HG03342 (cell line): ENCODE measurements at regions not wholly inside any gene's neighbourhood (a gene's known extent, or its start where the extent isn't known, plus 50 kb on each side); places are given as distances from the start of the nearest gene placed in this dataset.

ENCODE experiments used
- ATAC-seq: cut with Tn5 transposase; IDR thresholded peaks from one replicate; pipeline ENCODE4 v1.9.1; 2021; ENCODE audit warnings: mild to moderate bottlenecking, moderate library complexity; ENCODE audit not compliant: unreplicated experiment

DNA sequence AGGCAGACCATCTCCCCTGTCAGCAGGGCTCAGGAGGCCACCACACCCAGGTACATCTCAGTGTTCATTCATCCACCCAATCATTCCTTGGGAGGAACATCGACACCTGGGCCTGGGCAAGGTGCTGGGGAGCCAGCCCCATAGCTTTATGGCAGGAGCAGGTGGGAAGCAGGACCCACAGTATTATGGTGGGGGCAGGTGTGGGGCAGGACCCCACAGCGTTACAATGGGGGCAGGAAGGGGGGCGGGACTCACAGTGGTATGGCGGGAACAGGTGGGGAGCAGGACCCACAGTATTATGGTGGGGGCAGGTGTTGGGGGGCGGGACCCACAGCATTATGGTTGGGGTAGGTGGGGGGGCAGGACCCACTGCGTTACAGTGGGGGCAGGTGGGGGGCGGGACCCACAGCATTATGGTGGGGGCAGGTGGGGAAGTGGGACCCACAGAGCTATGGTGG is 128.9 kb upstream of the HS6ST1 start:
- no peak for ATAC-seq

DNA sequence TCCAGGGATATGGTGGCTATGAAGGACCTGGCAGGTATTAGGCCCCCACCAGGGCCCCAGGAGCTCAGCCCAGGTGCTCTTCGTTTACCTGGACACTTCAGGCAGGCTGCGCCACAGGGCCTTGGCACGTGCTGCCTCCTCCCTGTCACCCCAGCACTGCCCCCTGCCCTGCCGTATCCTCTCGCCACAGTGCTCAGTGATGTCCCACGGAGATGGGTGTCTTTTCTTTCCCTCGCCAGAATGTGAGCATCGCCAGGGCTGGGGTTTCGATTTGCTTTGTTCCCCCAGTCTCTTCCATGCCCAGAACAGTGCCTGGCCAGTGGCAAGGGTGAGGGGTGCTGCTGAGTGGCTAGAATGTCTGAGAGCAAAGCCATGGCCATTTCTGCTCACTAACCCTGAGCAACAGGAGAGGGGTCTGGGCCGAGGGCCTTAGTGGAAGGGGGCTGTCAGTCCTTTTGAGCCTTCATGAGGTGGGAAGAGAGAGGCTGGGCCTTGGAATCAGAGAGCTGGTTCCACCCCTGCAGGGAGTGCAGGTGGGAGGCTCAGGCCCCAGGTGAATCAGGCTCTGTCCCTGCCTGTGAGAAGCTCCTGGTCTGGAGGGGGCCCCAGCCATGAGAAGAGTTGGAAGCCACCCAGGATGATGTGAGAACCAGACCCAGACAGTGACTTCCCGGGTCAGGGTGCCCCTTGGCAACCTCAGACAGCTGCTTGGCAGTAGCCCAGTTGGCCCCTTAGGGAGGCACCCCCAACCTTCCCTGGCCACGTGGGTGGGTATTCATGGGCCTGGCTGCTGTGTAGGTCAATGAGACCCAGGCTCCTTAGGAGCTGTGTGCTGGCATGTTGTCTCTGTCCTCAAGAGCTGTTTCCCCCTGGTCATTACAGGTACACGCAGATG is 129.9 kb upstream of the HS6ST1 start:
- no peak for ATAC-seq

DNA sequence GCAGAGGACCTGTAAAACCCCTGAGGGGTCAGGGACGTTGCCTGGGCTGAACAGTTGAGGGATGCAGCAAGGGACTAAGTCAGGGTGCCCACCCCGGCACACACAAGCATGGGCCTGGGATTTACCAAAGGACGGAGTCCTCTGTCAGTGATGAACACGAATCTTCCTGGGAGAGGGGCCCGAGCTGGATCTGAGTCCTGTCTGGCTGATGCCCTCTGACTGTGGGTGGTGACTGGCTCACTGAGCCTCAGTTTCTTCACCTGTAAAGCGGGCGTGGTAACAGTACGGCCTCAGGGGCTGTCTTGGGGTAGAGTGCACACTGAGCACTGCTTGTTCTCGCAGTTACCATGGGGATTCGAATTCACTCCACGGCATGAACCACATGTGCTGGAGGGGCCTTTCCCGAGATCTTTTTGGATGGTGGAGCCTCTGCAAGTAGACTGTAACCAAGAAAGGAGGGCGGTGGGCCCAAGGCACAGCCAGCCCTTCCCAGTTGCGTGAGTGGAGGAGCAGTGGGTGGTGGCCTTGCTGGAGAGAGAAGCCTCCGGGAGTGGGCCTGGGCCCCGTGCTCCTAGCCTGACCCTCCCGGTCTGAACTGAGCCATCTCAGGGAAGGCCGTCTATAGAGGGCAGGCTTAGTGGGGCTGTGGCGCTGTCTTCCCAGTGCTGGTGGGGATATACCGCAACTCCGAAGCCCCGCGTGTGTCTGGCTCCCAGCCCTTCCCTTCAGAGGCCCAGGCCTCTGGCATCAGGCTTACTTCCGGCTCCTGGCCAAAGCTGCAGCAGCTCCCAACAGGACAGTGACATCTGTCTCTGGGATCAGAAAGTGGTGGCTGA is 130.8 kb upstream of the HS6ST1 start:
- no peak for ATAC-seq

DNA sequence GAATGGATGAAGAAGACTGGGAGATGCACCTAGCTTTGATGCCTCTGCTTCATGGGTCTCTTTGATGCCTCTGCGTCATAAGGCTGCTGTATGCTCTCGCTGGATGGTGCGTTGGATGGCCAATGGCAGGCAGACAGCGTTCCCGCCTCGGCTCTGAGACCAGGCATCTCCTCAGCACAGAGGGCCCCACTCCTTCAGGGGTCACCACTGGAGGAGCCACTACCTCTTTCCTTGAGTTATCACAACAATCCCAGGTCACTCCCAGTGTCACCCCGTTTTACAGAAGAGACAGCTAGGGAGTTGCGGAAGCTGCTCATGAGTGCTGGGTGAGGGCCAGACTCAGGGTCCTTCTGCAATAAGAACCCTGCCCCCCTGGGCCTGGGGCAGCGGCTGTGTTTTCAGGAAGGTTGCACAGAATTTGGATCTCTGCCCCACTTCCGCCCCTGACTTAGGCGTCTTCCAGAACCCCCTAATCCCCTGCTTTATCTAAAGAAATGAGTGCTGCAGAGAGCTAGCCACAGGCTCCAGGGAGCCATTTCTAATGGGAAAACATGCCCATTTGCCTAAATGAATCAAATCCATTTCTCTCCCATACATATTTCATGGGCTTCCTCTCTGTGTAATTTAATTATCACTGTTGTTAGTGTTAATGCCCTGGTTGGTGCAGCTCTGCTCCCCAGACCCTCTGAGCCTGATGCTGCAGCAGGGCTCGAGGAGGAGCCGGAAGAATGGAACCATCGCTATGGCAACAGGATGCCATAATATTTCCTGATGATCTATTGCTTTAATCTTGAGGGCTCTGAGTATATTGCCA is 131.8 kb upstream of the HS6ST1 start:
- ATAC-seq: no peak

GRCh38 chr2:128451084-128452023 is 132.7 kb upstream of the HS6ST1 start:
- no peak for ATAC-seq

- ATAC-seq: no peak
These were observed 133.3 kb upstream of the HS6ST1 start for GRCh38 chr2:128452024-128452411.

- ATAC-seq: no peak
These were observed 134.2 kb upstream of the HS6ST1 start for GRCh38 chr2:128452536-128453530.

DNA sequence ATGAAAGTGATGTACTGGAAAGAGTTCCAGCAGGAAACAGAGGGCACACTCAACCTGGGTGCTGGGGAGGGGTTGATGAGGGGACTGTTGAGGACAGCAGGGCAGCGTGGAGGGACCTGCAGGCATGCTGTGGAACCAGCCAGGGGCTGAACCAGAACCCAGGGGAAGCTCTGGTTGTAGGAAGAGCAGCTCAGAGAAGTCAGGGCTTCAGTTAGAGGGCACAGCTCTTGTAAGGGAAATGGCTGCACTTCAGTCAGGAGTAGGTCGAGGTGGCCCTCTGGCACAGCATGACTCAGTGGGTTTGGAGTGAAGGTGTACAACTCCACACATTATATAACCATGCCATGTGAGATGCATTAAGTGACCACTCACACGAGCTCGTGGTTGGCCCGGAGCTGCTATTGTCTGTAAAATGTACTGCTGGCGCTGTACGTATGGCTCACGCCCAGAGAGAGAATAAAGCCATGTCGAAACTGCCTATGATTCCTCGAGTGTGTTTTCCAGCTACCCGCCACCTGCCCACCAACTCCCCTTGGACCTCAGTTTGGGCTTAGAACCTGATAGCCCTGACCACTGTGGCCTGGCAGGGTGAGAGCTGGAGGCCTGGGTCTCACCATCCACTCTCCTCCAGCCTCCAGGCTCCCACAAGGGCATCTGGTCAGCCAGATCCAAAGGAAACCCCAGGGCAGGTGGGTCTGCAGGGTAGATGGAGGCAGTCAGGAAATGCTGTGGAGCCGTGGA is 136.5 kb upstream of the HS6ST1 start:
- ATAC-seq: no peak

DNA sequence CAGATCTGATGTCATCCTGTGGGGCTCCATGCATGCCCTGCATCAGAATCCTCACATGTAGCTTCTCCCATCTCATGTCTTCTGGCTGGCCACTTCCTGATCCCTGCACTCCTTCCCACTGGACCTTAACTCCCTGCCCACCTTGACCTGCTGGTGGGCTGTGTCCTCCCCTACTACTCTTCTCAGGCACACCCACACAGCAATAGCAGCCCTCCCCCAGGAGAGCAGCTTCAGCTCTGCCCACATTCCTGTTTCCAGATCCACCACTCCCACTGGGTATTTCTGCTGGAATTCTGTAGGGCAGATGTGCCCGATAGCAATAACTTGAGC is 137.0 kb upstream of the HS6ST1 start:
- no peak for ATAC-seq

DNA sequence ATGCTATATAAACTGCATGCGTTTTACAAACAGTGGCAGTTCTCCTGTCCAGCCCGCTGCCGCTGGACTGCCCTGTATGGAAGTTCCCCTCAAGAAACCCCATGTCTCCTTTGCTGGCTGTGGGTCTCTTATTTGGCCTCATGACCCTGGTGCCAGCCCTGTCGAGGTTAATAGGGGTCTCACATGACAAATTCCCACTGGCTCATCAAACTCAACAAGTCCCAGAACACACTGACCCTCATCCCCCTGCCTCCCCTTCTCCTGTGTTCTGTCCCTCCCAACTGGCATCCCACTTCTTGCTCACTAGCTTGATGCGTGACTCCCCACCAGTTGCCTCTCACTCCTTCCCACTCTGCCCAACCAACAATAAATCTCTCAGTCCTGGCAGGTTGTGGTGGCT is 137.6 kb upstream of the HS6ST1 start:
- no peak for ATAC-seq

DNA sequence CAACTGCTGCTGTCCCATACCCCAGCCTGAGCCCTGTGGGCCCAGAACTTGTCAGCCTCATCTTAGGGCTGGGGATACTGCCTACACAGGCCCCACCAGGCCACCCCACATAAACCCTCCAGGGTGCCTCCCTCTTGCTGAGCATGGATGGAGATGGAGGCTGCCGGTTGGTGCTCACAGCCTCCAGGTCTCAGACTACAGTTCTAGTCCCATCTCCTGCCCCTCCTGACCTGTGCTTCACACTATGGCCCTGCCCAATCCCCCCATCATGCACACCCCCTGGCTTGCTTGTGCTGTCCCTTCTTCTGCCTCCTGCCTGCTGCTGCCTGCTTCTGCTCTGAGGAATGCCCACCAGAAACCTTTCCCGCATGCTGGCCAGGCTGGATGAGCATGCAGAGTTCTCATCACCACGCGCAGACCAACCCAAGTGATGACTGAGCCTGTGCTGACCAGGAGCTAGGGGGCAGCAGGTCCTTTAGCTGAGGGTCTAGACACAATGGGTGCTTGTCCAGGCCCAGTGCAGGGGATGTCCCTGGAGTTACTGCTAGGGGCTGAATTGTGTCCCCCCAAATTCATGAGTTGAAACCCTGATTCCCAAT is 138.4 kb upstream of the HS6ST1 start:
- no peak for ATAC-seq

- ATAC-seq: no peak
These were observed 139.0 kb upstream of the HS6ST1 start for GRCh38 chr2:128457716-128458115.

DNA sequence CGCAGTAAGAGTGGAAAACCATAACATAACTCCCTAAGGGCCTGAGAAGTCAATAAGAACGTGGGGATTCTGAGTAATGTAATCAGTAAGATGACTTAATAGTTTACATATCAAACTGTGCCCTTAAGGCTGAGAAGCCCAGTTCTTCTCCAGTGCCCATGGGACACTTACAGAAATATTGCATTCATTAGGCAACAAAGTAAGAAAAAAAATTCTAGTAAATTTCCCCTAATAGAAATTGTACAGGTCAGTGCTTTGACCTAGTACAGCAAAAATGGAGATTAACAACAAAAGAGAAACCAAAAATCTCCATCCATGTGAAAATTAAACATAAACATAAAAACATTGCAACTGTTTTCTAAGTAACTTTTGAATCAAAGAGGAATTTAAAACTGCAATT is 139.8 kb upstream of the HS6ST1 start:
- no peak for ATAC-seq

- ATAC-seq: no peak
These were observed 145.8 kb upstream of the HS6ST1 start for GRCh38 chr2:128464456-128464855.

- no peak for ATAC-seq
These were observed 146.8 kb upstream of the HS6ST1 start for GRCh38 chr2:128465246-128466170.

GRCh38 chr2:128466376-128466775 is 147.7 kb upstream of the HS6ST1 start:
- ATAC-seq: no peak

GRCh38 chr2:128466776-128467175 is 148.1 kb upstream of the HS6ST1 start:
- no peak for ATAC-seq
